Middle frontal gyrus (tissue), 1 donor: ENCODE measurements at regions not wholly inside any gene's neighbourhood (a gene's known extent, or its start where the extent isn't known, plus 50 kb on each side); places are given as distances from the start of the nearest gene placed in this dataset.
"Not testable (repeated sequence)": the region's sequence is repeated elsewhere in the genome, so short reads cannot be mapped to it uniquely, and the experiment has no call there.

Experiments used
- DNase-seq: peaks from one replicate; pipeline ENCODE4 v3.0.0-alpha.2; 2015; ENCODE audit warnings: low spot score; ENCODE audit errors: extremely low spot score

- no peak for DNase-seq
Observed at GRCh38 chr1:188794969-188795368, 1682.7 kb downstream of the BRINP3 start.

GRCh38 chr1:188812153-188812552 is 1665.5 kb downstream of the BRINP3 start:
- not testable (repeated sequence) for DNase-seq

GRCh38 chr1:188812836-188813573 is 1664.7 kb downstream of the BRINP3 start:
- not testable (repeated sequence) for DNase-seq

GRCh38 chr1:188817814-188818213 is 1659.8 kb downstream of the BRINP3 start:
- no peak for DNase-seq

GRCh38 chr1:188822248-188822647 is 1655.4 kb downstream of the BRINP3 start:
- DNase-seq, result no peak

- no peak for DNase-seq
Observed at GRCh38 chr1:188825471-188825870, 1652.2 kb downstream of the BRINP3 start.

- DNase-seq, result no peak
Observed at GRCh38 chr1:188826800-188827199, 1650.9 kb downstream of the BRINP3 start.

GRCh38 chr1:188827400-188827799 is 1650.3 kb downstream of the BRINP3 start:
- no peak for DNase-seq

- not testable (repeated sequence) for DNase-seq
Observed at GRCh38 chr1:188841111-188841696, 1636.5 kb downstream of the BRINP3 start.

GRCh38 chr1:188846468-188846867 is 1631.2 kb downstream of the BRINP3 start:
- DNase-seq, result no peak

- DNase-seq, result no peak
Observed at GRCh38 chr1:188857526-188858087, 1620.1 kb downstream of the BRINP3 start.

GRCh38 chr1:188867614-188868013 is 1610.0 kb downstream of the BRINP3 start:
- DNase-seq, result no peak

- DNase-seq, result no peak
Observed at GRCh38 chr1:188871164-188871563, 1606.5 kb downstream of the BRINP3 start.

- DNase-seq, result no peak
Observed at GRCh38 chr1:188872376-188872775, 1605.3 kb downstream of the BRINP3 start.

GRCh38 chr1:188877668-188878067 is 1600.0 kb downstream of the BRINP3 start:
- DNase-seq, result no peak

GRCh38 chr1:188888386-188888785 is 1589.3 kb downstream of the BRINP3 start:
- no peak for DNase-seq

GRCh38 chr1:188889166-188889565 is 1588.5 kb downstream of the BRINP3 start:
- DNase-seq, result no peak

- no peak for DNase-seq
Observed at GRCh38 chr1:188891958-188892357, 1585.7 kb downstream of the BRINP3 start.

GRCh38 chr1:188895611-188896010 is 1582.1 kb downstream of the BRINP3 start:
- DNase-seq, result no peak

GRCh38 chr1:188903241-188903640 is 1574.4 kb downstream of the BRINP3 start:
- no peak for DNase-seq

GRCh38 chr1:188904201-188904600 is 1573.5 kb downstream of the BRINP3 start:
- DNase-seq, result no peak

GRCh38 chr1:188906921-188907641 is 1570.6 kb downstream of the BRINP3 start:
- no peak for DNase-seq
